ENCODE measurements at regions not wholly inside any gene's neighbourhood (a gene's known extent, or its start where the extent isn't known, plus 50 kb on each side); places are given as distances from the start of the nearest gene placed in this dataset.

DNA sequence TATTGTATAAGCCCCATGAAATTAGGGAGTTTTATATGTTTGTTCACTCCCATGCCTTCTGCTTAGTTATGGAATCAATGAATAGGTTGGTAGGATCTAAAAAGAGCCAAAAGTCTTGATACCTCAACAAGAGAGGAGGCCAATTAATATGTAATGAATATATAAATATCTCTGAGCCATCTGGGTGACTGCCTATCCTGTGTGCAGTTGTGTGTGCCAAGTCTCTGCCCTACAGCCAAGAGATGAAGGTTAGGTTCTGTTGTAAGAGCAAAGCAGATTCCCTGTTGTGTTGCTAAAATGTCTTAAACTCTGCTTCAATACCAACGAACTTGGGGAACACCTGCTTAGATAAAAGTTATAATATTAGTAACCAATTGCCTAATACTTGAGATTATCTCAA lies 61.8 kb upstream of the GORAB start:
- no peak for DNase-seq

DNA sequence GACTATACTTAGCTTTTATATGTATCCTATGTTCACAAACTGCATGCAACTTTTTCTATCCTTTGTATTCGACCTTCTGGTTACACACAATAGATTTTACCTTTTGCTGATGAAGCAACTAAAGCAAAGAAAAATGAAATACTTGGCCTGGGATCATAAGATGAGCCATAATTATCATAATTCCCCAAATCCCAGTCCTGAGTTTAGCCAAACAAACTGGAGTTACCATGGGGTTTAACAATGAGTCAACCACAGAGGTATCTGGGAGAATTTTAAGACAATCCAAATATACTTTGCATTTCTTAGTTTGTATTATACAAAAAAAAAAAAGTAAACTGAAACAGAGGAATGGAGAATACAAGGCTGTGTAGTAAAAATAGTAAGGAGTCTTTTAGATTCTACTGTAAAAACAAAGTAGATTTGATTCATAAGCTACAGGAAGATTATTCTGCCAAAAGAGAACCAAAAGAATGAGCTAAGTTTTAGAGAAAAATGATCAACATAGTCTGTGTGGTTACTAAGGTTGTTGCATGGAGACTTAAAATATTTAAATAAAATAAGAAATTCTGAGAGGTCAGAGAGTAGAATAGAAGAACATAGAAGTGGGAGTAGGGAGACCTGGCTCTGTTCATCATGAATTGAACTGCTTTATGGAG lies 60.4 kb upstream of the GORAB start:
- DNase-seq: no peak

DNA sequence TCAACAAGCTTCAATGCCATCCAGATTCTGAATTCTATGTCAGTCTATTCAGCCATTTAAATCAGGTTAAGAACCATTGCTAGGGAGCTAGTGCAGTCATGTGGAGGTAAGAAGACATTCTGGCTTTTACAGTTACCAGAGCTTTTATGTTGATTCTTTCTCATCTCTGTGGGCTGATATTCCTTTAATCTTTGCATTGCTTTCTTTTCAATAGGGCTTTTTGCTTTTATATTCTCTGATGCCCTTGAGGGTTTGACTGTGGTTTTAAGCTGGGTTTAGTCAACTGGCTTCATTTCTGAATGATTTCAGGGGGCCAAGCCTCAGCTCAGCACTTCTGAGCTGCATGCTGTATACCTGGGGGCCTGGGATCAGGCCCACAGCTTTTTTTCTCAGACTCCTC lies 51.0 kb upstream of the GORAB start:
- DNase-seq: no peak

Measured in DMS53 (cell line).